Fibroblast of gingiva (primary cell): ENCODE measurements at regions not wholly inside any gene's neighbourhood (a gene's known extent, or its start where the extent isn't known, plus 50 kb on each side); places are given as distances from the start of the nearest gene placed in this dataset.
"Not testable (repeated sequence)": the region's sequence is repeated elsewhere in the genome, so short reads cannot be mapped to it uniquely, and the experiment has no call there.

ENCODE experiments used
- DNase-seq: peaks from one replicate; pipeline ENCODE4 v3.0.0-alpha.2; 2011; ENCODE audit warnings: low read depth

GRCh38 chr12:13347241-13348043 is 150.9 kb downstream of the EMP1 start:
- DNase-seq = peak; percentile 85

- no peak for DNase-seq
Observed at GRCh38 chr12:13345722-13346121, 149.2 kb downstream of the EMP1 start.

GRCh38 chr12:13343375-13343774 is 146.8 kb downstream of the EMP1 start:
- no peak for DNase-seq

- peak; percentile 21 for DNase-seq
Observed at GRCh38 chr12:13342971-13343370, 146.4 kb downstream of the EMP1 start.

GRCh38 chr12:13340149-13340548 is 143.6 kb downstream of the EMP1 start:
- DNase-seq = peak; percentile 50

- no peak for DNase-seq
Observed at GRCh38 chr12:13339538-13339937, 143.0 kb downstream of the EMP1 start.

GRCh38 chr12:13339091-13339490 is 142.6 kb downstream of the EMP1 start:
- no peak for DNase-seq

- DNase-seq = no peak
Observed at GRCh38 chr12:13337791-13338190, 141.3 kb downstream of the EMP1 start.

- peak; percentile 9 for DNase-seq
Observed at GRCh38 chr12:13336216-13336615, 139.7 kb downstream of the EMP1 start.

GRCh38 chr12:13328535-13328934 is 132.0 kb downstream of the EMP1 start:
- no peak for DNase-seq

- no peak for DNase-seq
Observed at GRCh38 chr12:13326076-13326475, 129.6 kb downstream of the EMP1 start.

GRCh38 chr12:13325037-13325436 is 128.5 kb downstream of the EMP1 start:
- not testable (repeated sequence) for DNase-seq

GRCh38 chr12:13318231-13319015 is 121.9 kb downstream of the EMP1 start:
- no peak for DNase-seq

- no peak for DNase-seq
Observed at GRCh38 chr12:13316587-13317246, 120.2 kb downstream of the EMP1 start.

- no peak for DNase-seq
Observed at GRCh38 chr12:13313886-13314285, 117.4 kb downstream of the EMP1 start.

GRCh38 chr12:13311551-13311950 is 115.0 kb downstream of the EMP1 start:
- no peak for DNase-seq

GRCh38 chr12:13307143-13307816 is 110.8 kb downstream of the EMP1 start:
- DNase-seq = no peak

GRCh38 chr12:13304924-13305323 is 108.4 kb downstream of the EMP1 start:
- no peak for DNase-seq

- no peak for DNase-seq
Observed at GRCh38 chr12:13299457-13299856, 102.9 kb downstream of the EMP1 start.

- DNase-seq = no peak
Observed at GRCh38 chr12:13293096-13293495, 96.6 kb downstream of the EMP1 start.

GRCh38 chr12:13289653-13290289 is 93.2 kb downstream of the EMP1 start:
- DNase-seq = peak; percentile 66
